Middle frontal gyrus (tissue), 1 donor: ENCODE measurements at regions not wholly inside any gene's neighbourhood (a gene's known extent, or its start where the extent isn't known, plus 50 kb on each side); places are given as distances from the start of the nearest gene placed in this dataset.

Experiments used
- DNase-seq: peaks from one replicate; pipeline ENCODE4 v3.0.0-alpha.2; 2015; ENCODE audit warnings: low spot score; ENCODE audit errors: extremely low spot score

- no peak for DNase-seq
Observed at GRCh38 chr20:20938131-20938530, 168.0 kb downstream of the LINC00237 start.

- DNase-seq: no peak
Observed at GRCh38 chr20:20933142-20933958, 172.8 kb downstream of the LINC00237 start.

DNA sequence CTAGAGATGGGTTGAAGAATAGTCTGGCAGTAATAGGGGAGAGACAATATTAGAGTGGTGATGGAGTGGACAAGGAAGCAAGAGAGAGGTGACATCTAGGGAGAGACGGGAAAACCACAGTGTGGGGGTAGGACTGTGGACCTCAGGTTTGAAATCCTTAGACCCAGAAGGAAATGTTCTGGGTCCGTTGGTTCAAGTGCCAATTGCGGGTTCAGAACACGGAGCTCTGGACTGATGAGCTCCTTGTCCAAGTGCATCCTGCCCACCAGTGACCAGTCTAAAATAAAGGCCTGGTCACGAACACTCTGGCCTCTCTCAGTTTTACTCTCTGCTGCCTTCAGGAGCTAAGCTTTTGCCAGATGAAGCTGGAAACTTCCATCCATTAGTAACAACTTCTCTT lies 174.0 kb downstream of the LINC00237 start:
- no peak for DNase-seq

GRCh38 chr20:20931632-20932031 lies 174.5 kb downstream of the LINC00237 start:
- DNase-seq: no peak

DNA sequence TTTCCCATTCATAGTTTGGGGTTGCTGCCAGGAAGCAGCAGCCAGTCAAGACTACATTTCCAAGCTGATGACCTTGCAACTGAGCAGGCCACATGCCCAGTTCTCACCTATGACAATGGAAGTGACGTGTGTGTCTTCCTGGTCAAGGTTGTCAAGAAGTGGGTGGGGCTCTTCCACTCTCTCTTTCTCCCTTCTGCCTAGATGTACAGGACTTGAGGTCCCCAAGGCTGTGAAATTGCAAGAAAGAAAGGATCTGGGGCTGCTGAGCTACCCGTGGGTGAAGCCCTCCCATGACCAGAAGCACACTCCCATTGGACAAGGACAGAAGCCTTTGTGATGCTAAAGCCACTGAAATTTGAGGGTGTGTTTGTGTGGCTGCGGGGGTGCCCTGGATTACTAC lies 175.1 kb downstream of the LINC00237 start:
- no peak for DNase-seq

DNA sequence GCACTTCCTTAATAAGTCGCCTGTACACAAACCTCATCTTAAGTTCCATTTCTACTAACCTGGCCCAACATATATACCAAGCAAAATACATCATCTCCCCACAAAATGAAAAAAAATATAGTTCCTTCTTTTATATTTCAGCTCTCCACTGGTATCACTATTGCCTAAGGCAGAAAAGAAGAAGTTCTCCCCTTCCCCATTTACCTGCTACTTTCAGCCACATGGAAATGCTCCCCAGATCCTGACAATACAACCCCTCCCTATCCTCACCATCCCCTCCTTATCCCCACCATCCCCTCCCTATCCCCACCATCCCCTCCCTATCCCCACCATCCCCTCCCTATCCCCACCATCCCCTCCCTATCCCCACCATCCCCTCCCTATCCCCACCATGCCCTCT lies 175.7 kb downstream of the LINC00237 start:
- no peak for DNase-seq

DNA sequence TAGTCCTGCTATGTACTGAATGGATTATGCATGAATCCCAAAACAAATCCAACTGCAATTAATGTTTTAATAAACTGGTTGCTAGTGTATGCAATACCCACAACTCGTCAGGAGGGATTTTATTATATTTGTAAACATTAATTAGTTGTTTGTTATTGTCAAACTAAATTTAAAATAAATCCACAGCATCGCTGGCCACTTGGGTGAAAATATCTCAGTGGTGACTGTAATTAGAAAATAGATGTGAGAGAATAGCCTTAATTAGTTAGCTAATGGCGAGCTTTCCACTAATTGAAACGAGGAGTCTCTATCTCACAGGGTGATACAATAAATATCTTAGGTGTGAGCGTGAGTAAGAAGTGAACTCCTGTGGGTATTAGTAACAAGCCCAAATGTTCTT lies 176.8 kb downstream of the LINC00237 start:
- DNase-seq: no peak

GRCh38 chr20:20926222-20926905 lies 179.8 kb downstream of the LINC00237 start:
- DNase-seq: no peak

DNA sequence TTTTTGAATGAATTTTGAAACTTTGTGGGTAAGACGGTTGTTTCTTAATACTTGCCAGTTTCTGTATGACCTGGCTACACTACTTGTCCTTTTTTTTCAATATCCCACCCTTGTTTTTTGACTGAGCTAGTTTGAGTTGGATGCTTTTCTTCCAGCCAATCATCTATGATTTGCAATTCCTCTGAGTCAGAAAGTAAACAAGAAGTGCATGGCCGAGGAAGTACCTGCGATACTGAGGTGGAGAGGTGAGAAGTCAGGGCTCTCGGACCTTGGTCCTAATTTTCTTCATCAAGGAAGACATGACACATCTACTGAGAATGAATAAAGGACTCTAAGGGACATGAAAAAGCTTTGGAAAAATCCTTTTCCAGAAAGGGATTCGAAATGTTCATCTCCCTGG lies 185.7 kb downstream of the LINC00237 start:
- no peak for DNase-seq

- no peak for DNase-seq
Observed at GRCh38 chr20:20915844-20916243, 190.3 kb downstream of the LINC00237 start.

- DNase-seq: no peak
Observed at GRCh38 chr20:20904501-20904831, 192.0 kb upstream of the RALGAPA2 start.

GRCh38 chr20:20903773-20904500 lies 191.5 kb upstream of the RALGAPA2 start:
- DNase-seq: no peak

GRCh38 chr20:20897922-20898321 lies 185.5 kb upstream of the RALGAPA2 start:
- no peak for DNase-seq

DNA sequence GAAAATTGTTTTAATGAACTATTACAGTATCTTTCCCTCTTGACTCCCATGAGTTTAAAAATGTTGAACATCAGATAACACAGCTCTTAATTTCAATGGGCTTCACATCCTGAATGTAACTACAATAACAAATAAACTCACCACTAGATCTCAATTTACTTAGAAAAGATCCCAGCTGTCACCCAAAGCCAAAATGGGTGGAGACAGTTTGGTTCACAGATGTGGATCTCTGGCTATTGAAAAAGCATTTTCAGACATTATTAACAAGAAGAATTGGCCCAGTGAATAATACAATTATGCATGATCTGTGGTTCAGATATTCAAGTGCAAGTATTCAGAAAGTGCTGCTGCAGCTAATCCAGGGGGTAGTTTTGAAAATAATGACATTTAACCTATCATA lies 184.7 kb upstream of the RALGAPA2 start:
- no peak for DNase-seq

DNA sequence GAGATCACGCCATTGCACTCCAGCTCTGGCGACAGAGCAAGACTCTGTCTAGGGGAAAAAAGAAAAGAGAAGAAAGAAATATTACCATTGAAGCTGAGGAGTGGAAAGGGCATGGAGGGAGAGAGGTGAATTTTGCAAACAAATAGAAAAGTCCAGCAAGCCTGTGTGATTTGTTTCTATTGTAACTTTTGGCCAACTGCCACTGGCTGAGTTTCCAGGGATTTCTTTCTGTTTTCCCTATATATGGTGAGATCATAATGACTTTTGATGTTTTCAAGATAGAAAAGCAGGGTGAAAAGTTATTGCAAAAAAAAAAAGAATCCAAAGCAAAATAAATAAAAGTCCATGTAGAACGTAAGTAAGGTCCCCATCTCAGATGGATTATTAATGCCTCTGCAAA lies 184.2 kb upstream of the RALGAPA2 start:
- no peak for DNase-seq

GRCh38 chr20:20895537-20895936 lies 183.1 kb upstream of the RALGAPA2 start:
- DNase-seq: no peak

DNA sequence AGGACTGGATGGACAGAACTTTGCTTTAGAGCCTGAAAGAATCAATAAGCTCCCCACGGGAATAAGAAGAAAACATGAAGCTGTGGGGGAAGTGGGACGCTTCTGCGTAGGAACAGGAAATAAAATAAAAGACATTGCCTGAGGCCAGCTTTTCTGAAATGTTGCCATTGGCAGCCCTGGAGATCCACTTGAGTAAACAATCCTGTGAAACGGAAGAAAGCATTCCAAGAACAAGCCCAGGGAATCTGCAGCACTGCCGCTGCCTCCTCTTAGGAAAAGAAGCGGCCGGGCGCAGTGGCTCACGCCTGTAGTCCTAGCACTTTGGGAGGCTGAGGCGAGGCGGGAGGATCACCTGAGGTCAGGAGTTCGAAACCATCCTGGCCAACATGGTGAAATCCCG lies 182.3 kb upstream of the RALGAPA2 start:
- DNase-seq: no peak

GRCh38 chr20:20894280-20894679 lies 181.8 kb upstream of the RALGAPA2 start:
- no peak for DNase-seq

GRCh38 chr20:20892328-20892727 lies 179.9 kb upstream of the RALGAPA2 start:
- DNase-seq: no peak

DNA sequence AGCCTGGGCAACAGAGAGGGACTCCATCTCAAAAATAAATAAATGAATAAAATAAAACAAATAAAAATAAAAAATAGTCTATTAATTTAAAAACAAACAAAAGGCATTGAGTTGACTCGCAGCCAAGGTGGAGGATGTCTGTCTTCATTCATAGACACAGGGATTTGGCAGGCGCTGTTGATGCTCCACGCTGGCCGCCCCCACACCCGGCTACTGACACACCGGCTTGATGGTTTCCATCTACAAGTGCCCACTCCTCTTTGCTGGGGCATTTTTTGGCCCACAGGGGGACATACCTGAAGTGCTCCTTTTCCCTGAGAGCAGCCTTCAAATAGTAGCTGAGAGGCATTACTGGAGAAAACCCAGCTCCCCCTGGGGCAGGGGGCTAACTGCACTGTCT lies 178.3 kb upstream of the RALGAPA2 start:
- DNase-seq: no peak

- no peak for DNase-seq
Observed at GRCh38 chr20:20888936-20889335, 176.5 kb upstream of the RALGAPA2 start.

GRCh38 chr20:20888266-20888656 lies 175.8 kb upstream of the RALGAPA2 start:
- DNase-seq: no peak
